Loucy (cell line): ENCODE measurements at regions not wholly inside any gene's neighbourhood (a gene's known extent, or its start where the extent isn't known, plus 50 kb on each side); places are given as distances from the start of the nearest gene placed in this dataset.

Experiments used
- H2AFZ ChIP-seq: fragments of 200-600 bp; sonication (generic); 2 replicates; pipeline ENCODE4 v1.6.0; 2016; ENCODE audit warnings: antibody characterized with exemption, mild to moderate bottlenecking, low read length, moderate library complexity
- H3F3A ChIP-seq: fragments of 200-600 bp; 2 replicates; pipeline ENCODE4 v1.6.0; 2016; ENCODE audit warnings: antibody characterized with exemption, low read depth, mild to moderate bottlenecking
- H3K27me3 ChIP-seq: fragments of 200-600 bp; sonication (generic); 2 replicates; pipeline ENCODE4 v1.6.1; 2014; ENCODE audit warnings: low read length, mild to moderate bottlenecking; ENCODE audit not compliant: insufficient read depth, poor library complexity, severe bottlenecking
- H3K36me3 ChIP-seq: fragments of 200-600 bp; sonication (generic); 2 replicates; pipeline ENCODE4 v1.6.1; 2016; ENCODE audit warnings: low read length; ENCODE audit not compliant: insufficient read depth
- H3K4me1 ChIP-seq: fragments of 200-600 bp; sonication (generic); 2 replicates; pipeline ENCODE4 v1.5.1; 2014; ENCODE audit warnings: low read length, mild to moderate bottlenecking; ENCODE audit not compliant: insufficient read depth, poor library complexity, severe bottlenecking
- H3K4me2 ChIP-seq: fragments of 200-600 bp; sonication (generic); 2 replicates; pipeline ENCODE4 v1.6.0; 2014; ENCODE audit warnings: antibody characterized with exemption, low read length, low read depth, mild to moderate bottlenecking; ENCODE audit not compliant: poor library complexity, severe bottlenecking
- H3K4me3 ChIP-seq: fragments of 200-600 bp; sonication (generic); 2 replicates; pipeline ENCODE4 v1.5.1; 2014; ENCODE audit warnings: low read length, mild to moderate bottlenecking, mixed read lengths; ENCODE audit not compliant: poor library complexity, severe bottlenecking
- H3K79me2 ChIP-seq: fragments of 200-600 bp; sonication (generic); 2 replicates; pipeline ENCODE4 v1.6.1; 2014; ENCODE audit warnings: low read length; ENCODE audit not compliant: insufficient read depth
- H3K9ac ChIP-seq: fragments of 200-600 bp; sonication (generic); 2 replicates; pipeline ENCODE4 v1.6.0; 2014; ENCODE audit warnings: mild to moderate bottlenecking, low read depth, low read length, moderate library complexity; ENCODE audit not compliant: poor library complexity, severe bottlenecking
- H3K9me2 ChIP-seq: fragments of 200-600 bp; sonication (generic); replicated peaks from 2 replicates; pipeline ENCODE4 v1.6.1; 2016; ENCODE audit warnings: low read depth, low read length, mixed read lengths
- H3K9me3 ChIP-seq: fragments of 200-600 bp; sonication (generic); 2 replicates; pipeline ENCODE4 v1.6.1; 2014; ENCODE audit warnings: mild to moderate bottlenecking, antibody characterized with exemption, low read length, low read depth; ENCODE audit not compliant: insufficient read depth
- H4K20me1 ChIP-seq: fragments of 200-600 bp; sonication (generic); 2 replicates; pipeline ENCODE4 v1.6.0; 2014; ENCODE audit warnings: antibody characterized with exemption, low read length, mild to moderate bottlenecking; ENCODE audit not compliant: insufficient read depth, poor library complexity, severe bottlenecking
- EZH2phosphoT487 ChIP-seq: fragments of 200-600 bp; IDR thresholded peaks from 2 replicates; pipeline ENCODE4 v1.6.1; 2018; ENCODE audit warnings: antibody characterized with exemption, mild to moderate bottlenecking, moderate library complexity, borderline replicate concordance
- TF ChIP-seq, protein P1 (sequence below): fragments of 200-600 bp; sonication (generic); conservative IDR thresholded peaks from 2 replicates; pipeline ENCODE4 v1.5.1; 2014; ENCODE audit warnings: mild to moderate bottlenecking, antibody characterized with exemption, low read length

DNA sequence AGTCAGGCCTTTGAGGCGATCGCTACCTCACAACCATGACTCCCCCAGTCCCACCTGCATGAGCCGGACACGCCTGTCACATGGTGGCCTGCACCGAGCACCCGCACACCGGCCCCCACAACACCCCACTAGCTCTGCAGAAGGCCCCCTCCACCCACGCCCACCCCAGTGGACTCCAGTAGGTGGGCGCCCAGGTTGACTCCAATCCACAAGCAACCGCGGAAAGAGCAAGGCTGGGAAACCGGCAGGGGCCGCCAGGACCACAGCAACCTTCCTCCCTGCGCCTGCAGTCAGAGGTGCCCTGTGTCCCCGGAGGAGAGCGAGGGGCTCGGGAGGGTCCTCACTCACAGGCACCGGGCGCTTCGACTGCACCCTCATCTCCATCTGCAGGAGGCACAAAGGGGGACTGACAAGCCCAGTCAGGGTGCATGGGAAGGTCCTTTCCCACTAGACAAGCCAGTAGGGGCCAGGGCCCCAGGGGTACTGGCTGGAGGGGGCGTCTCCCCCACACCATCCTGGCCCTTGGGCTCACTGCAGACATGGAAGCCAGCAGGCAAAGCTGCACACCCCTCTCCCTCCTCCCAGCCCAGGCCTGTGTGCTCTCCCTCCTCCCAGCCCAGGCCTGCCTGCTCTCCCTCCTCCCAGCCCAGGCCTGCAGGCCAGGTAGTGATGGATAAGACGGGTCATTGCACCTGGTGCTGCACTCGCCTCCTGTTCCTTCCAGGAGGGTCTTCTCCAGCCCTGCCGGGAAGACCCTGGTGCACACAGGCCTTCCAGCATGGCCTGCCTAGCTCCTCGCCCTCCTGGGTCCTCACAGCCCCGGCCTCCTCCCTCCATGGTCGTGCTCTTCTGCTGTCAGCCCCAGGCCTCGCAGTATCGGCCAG, 137.2 kb downstream of the DLL1 start:
- Histone ChIP-seq H3K4me3 (no peak overlapping the region), H3K27me3 (no peaks in the 10 kb centered on the region), H3K9me3 (peaks cover 12% of the 10 kb centered on the region; the same call in 1 of the 2 replicates), H3F3A (no peaks in the 10 kb centered on the region), H4K20me1 (no peaks in the 10 kb centered on the region), H3K79me2 (no peaks in the 10 kb centered on the region), H3K9ac (no peak overlapping the region), H3K36me3 (no peaks in the 10 kb centered on the region), H3K9me2 (no peaks in the 10 kb centered on the region), H3K4me2 (no peak overlapping the region), H3K4me1 (peaks cover 9% of the 10 kb centered on the region), H2AFZ (no peak overlapping the region)
- TF ChIP-seq, protein P1, sequence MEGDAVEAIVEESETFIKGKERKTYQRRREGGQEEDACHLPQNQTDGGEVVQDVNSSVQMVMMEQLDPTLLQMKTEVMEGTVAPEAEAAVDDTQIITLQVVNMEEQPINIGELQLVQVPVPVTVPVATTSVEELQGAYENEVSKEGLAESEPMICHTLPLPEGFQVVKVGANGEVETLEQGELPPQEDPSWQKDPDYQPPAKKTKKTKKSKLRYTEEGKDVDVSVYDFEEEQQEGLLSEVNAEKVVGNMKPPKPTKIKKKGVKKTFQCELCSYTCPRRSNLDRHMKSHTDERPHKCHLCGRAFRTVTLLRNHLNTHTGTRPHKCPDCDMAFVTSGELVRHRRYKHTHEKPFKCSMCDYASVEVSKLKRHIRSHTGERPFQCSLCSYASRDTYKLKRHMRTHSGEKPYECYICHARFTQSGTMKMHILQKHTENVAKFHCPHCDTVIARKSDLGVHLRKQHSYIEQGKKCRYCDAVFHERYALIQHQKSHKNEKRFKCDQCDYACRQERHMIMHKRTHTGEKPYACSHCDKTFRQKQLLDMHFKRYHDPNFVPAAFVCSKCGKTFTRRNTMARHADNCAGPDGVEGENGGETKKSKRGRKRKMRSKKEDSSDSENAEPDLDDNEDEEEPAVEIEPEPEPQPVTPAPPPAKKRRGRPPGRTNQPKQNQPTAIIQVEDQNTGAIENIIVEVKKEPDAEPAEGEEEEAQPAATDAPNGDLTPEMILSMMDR, result no peak
- no peak for TF ChIP-seq EZH2phosphoT487

DNA sequence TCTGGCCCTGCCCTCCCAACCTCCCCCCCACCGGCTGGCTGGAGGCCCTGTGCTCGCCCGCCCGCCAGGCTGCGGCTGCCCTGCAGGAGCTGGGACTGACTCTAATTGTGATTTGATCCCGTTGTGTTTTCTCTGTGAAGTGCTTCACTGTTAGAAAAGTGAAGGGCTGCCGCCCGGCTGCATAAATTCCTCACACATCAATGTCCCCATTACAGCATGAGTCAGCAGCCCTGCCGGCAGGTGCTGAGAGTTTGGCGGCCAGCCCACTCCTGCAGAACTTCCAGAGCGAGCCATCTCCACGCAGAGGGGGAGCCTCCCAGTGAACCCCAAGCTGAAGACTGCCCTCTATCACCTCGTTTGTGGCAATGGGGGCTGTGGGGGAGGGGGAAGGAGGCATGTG, 137.9 kb downstream of the DLL1 start:
- Histone ChIP-seq H3K4me3 (no peak overlapping the region), H2AFZ (no peak overlapping the region), H3K4me1 (peaks cover 15% of the 10 kb centered on the region), H3K79me2 (no peaks in the 10 kb centered on the region), H3K9me3 (peaks cover 12% of the 10 kb centered on the region; the same call in 1 of the 2 replicates), H3K36me3 (no peaks in the 10 kb centered on the region), H4K20me1 (no peaks in the 10 kb centered on the region), H3K9me2 (no peaks in the 10 kb centered on the region), H3K9ac (no peak overlapping the region), H3K27me3 (no peaks in the 10 kb centered on the region), H3K4me2 (no peak overlapping the region), H3F3A (no peaks in the 10 kb centered on the region)
- no peak for TF ChIP-seq EZH2phosphoT487
- TF ChIP-seq, protein P1, result no peak

DNA sequence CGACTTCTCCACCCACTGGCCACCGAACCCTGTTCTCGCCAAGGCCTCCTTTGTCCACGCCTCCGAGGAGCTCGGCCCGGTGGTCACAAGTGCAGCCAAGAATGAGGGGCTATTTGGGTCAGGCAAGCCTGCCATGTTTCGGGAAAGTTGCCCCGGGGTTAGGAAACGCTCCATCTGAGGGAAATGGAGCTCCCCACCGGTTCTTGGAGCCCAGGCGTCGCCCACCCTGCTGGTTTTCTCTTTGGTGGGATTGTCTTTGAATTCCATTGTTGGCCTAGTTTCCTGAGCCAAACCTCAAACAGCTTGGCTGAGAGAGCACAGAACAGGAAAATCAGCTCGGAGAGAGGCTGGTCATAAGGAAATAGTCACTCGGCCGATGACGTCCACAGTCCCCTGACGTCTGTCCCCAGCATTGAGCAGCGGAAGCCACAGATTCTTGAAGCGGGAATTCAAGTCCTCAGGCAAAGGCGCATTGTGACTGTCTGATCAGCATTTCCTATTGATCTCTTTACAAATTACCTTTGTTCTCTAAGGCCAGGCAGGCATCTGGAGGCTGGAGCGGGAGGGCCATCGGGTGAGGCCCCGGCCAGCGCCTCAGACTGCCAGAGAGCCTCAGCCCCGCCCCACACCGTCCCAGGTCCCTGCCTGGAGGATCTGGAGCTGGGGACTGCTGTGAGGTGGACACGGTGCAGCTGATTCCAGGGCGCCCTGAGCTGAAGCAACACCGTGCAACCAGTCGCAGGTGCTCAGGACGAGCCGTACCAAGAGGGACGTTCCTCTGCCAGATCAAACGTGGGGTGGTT, 138.6 kb downstream of the DLL1 start:
- no peak overlapping the region for H3K9ac ChIP-seq

More for the DNA sequence above, 138.6 kb downstream of the DLL1 start:
- Histone ChIP-seq H4K20me1 (no peaks in the 10 kb centered on the region), H2AFZ (no peak overlapping the region), H3F3A (no peaks in the 10 kb centered on the region), H3K9me3 (peaks cover 8% of the 10 kb centered on the region; the same call in 1 of the 2 replicates), H3K27me3 (no peaks in the 10 kb centered on the region), H3K79me2 (no peaks in the 10 kb centered on the region), H3K9me2 (no peaks in the 10 kb centered on the region), H3K4me3 (no peak overlapping the region), H3K4me1 (peaks cover 21% of the 10 kb centered on the region), H3K36me3 (no peaks in the 10 kb centered on the region), H3K4me2 (no peak overlapping the region)
- TF ChIP-seq, protein P1, result no peak
